Kidney (tissue), 13 donors: ENCODE measurements at regions not wholly inside any gene's neighbourhood (a gene's known extent, or its start where the extent isn't known, plus 50 kb on each side); places are given as distances from the start of the nearest gene placed in this dataset.

Experiments used
- DNase-seq, 5 donors: peaks; one replicate each; pipeline ENCODE4 v3.0.0-alpha.2; 2013 to 2020
- FAIRE-seq: peaks from 2 replicates; lab custom pipeline; 2012; peaks lifted over from hg19 to GRCh38; lab: Jason Lieb, UNC
- H3K27ac ChIP-seq, 2 donors: one replicate each; pipeline ENCODE4 v1.7.0; 2013; ENCODE audit warnings: low read depth in 2 of 2, low read length in 2 of 2, inconsistent platforms in 1 of 2
- H3K27me3 ChIP-seq: one replicate; pipeline ENCODE4 v1.7.1; 2013; ENCODE audit warnings: low read length, inconsistent platforms; ENCODE audit not compliant: control insufficient read depth, insufficient read depth
- H3K36me3 ChIP-seq, 3 donors: one replicate each; pipeline versions ENCODE4 v1.7.0 to v1.7.1; 2013; ENCODE audit warnings: low read length in 3 of 3, control low read depth in 1 of 3, inconsistent platforms in 1 of 3; ENCODE audit not compliant: insufficient read depth in 3 of 3, control insufficient read depth in 2 of 3
- H3K4me1 ChIP-seq, 3 donors: one replicate each; pipeline versions ENCODE4 v1.7.0 to v1.7.1; 2013; ENCODE audit warnings: low read length in 3 of 3, inconsistent platforms in 1 of 3, low read depth in 1 of 3; ENCODE audit not compliant: control insufficient read depth in 2 of 3, insufficient read depth in 2 of 3
- H3K4me3 ChIP-seq, 3 donors: one replicate each; pipeline versions ENCODE4 v1.7.0 to v1.8.1; 2013; ENCODE audit warnings: low read length in 3 of 3, control low read depth in 1 of 3, inconsistent platforms in 1 of 3
- H3K9ac ChIP-seq, 3 donors: one replicate each; pipeline versions ENCODE4 v1.7.0 to v1.7.1; 2013; ENCODE audit warnings: low read length in 3 of 3, control low read depth in 1 of 3, inconsistent platforms in 1 of 3
- H3K9me3 ChIP-seq, 3 donors: one replicate each; pipeline versions ENCODE4 v1.7.0 to v1.7.1; 2013; ENCODE audit warnings: low read length in 3 of 3, control low read depth in 1 of 3, inconsistent platforms in 1 of 3; ENCODE audit not compliant: control insufficient read depth in 2 of 3, insufficient read depth in 1 of 3
- intact Hi-C: fragments of 100-400 bp; cut with DNase I; formaldehyde crosslinking; loops from one replicate; pipeline ENCODE4 v1.11.1; 2022
- TF ChIP-seq, protein P1 (sequence below): IDR thresholded peaks from 3 replicates; pipeline ENCODE4 v1.5.1; 2012; ENCODE audit warnings: mild to moderate bottlenecking, moderate library complexity, borderline replicate concordance; ENCODE audit not compliant: insufficient read depth; ENCODE audit errors: extremely low read depth
- donor health status: control.
- donor health status: control.
- donor health status: control.
- donor health status: control.
- donor health status: control.
- donor health status: DM: yes; HTN: yes; CAD: no.
- donor health status: Normal renal cell carcinoma (clear cell type).

- no peak for DNase-seq
- H3K36me3 ChIP-seq, result no peaks in the 10 kb centered on the region
- TF ChIP-seq, protein P1, sequence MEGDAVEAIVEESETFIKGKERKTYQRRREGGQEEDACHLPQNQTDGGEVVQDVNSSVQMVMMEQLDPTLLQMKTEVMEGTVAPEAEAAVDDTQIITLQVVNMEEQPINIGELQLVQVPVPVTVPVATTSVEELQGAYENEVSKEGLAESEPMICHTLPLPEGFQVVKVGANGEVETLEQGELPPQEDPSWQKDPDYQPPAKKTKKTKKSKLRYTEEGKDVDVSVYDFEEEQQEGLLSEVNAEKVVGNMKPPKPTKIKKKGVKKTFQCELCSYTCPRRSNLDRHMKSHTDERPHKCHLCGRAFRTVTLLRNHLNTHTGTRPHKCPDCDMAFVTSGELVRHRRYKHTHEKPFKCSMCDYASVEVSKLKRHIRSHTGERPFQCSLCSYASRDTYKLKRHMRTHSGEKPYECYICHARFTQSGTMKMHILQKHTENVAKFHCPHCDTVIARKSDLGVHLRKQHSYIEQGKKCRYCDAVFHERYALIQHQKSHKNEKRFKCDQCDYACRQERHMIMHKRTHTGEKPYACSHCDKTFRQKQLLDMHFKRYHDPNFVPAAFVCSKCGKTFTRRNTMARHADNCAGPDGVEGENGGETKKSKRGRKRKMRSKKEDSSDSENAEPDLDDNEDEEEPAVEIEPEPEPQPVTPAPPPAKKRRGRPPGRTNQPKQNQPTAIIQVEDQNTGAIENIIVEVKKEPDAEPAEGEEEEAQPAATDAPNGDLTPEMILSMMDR, result no peak
- H3K27ac ChIP-seq, result no peak overlapping the region
- no peaks in the 10 kb centered on the region for H3K4me1 ChIP-seq
- H3K9ac ChIP-seq, result no peak overlapping the region
- H3K27me3 ChIP-seq, result no peaks in the 10 kb centered on the region
- H3K4me3 ChIP-seq, result no peak overlapping the region
- H3K9me3 ChIP-seq, result no peaks in the 10 kb centered on the region
- no peak for FAIRE-seq
- intact Hi-C loops, result no loop called here
Measured at GRCh38 chr6:152909241-152909640, 73.6 kb downstream of the FBXO5 start.

DNA sequence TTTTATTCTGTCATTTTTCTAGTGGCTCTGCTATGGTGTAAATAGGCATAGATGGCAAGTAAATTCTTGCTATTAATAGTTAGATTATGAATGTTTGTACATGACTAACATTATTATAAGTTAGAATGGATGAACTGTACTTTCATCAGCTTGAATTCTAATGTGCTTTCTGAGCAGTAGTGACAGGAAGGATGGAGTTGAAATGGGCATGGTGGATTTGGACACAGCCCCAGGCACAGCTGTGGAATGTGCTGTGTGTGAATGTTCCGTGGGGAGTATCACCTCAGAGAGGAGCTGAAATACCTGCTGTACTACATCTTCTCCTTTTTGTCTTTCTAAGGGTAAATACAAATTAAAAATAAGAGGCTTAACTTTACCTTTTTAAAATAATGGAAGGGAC is 66.8 kb downstream of the FBXO5 start:
- no peaks in the 10 kb centered on the region for H3K4me1 ChIP-seq
- no peaks in the 10 kb centered on the region for H3K9me3 ChIP-seq
- DNase-seq (no peak), FAIRE-seq (no peak)
- H3K9ac ChIP-seq, result no peak overlapping the region
- intact Hi-C loops, result no loop called here
- no peak overlapping the region for H3K4me3 ChIP-seq
- no peak overlapping the region for H3K27ac ChIP-seq
- H3K36me3 ChIP-seq, result no peaks in the 10 kb centered on the region
- no peaks in the 10 kb centered on the region for H3K27me3 ChIP-seq
- TF ChIP-seq, protein P1, result no peak

GRCh38 chr6:152918991-152919390 is 63.9 kb downstream of the FBXO5 start:
- DNase-seq (no peak), FAIRE-seq (no peak)
- Histone ChIP-seq H3K36me3 (no peaks in the 10 kb centered on the region), H3K4me3 (no peak overlapping the region), H3K4me1 (no peaks in the 10 kb centered on the region), H3K27ac (no peak overlapping the region), H3K9ac (no peak overlapping the region), H3K9me3 (no peaks in the 10 kb centered on the region), H3K27me3 (no peaks in the 10 kb centered on the region)
- TF ChIP-seq, protein P1, result no peak
- intact Hi-C loops, result no loop called here

- no peak overlapping the region for H3K27ac ChIP-seq
- H3K27me3 ChIP-seq, result no peaks in the 10 kb centered on the region
- no peak for FAIRE-seq
- H3K36me3 ChIP-seq, result no peaks in the 10 kb centered on the region
- intact Hi-C loops, result no loop called here
- H3K9me3 ChIP-seq, result no peaks in the 10 kb centered on the region
- H3K4me1 ChIP-seq, result no peaks in the 10 kb centered on the region
- DNase-seq, result no peak
- no peak overlapping the region for H3K9ac ChIP-seq
- no peak overlapping the region for H3K4me3 ChIP-seq
- TF ChIP-seq, protein P1, result no peak
Measured at GRCh38 chr6:152920016-152920415, 62.8 kb downstream of the FBXO5 start.
